ENCODE measurements at regions not wholly inside any gene's neighbourhood (a gene's known extent, or its start where the extent isn't known, plus 50 kb on each side); places are given as distances from the start of the nearest gene placed in this dataset.
"Not testable (repeated sequence)": the region's sequence is repeated elsewhere in the genome, so short reads cannot be mapped to it uniquely, and the experiment has no call there.

DNA sequence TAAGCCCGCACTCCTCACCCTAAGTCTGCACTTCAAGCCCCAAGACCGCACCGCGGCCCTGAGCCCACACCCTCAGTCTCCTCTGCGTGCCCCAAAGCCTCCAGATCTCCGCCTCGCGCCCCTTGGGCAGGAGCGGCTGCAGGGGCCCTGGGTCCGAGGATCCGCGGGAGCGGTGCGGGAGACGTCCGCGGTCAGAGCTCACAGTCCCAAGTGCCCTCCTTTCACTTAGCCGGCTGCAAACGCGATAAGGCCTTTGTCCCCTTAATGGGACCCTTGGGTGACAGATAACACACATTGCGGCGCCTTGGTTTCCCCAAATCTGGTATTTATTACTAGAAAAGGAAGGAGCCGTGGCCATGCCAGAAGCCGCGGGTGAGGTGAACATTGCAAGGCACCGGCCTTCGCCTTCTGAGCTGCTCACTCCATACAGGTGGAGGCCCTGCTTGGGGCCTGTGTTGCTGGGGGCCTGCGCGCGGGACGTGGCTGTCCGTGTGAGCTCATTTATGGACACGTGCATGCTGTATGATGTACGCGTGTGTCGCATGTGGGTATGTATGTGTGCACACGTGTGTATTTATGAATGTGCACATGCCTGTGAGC, 178.9 kb downstream of the OR4M2 start:
- DNase-seq = peak in 1 of 9 donors; percentile 6
- H3K9me3 Mint-ChIP-seq; H3K4me3 ChIP-seq (ENCODE audit: low read length); H3K27me3 ChIP-seq (ENCODE audit: control insufficient read depth in 2 of 2, insufficient read depth in 2 of 2, low read length in 2 of 2); H3K27ac ChIP-seq (ENCODE audit: low read depth, low read length); H3K9me3 ChIP-seq (ENCODE audit: control insufficient read depth in 2 of 3, low read length in 3 of 3); H3K36me3 Mint-ChIP-seq; intact Hi-C loops (cut with micrococcal nuclease); CTCF ChIA-PET; ATAC-seq; POLR2A ChIA-PET; H3K36me3 ChIP-seq (ENCODE audit: control insufficient read depth in 2 of 3, insufficient read depth in 3 of 3, low read length in 3 of 3): not testable (repeated sequence)
- Mint-ChIP-seq H3K4me3 (peak overlapping the region in 8 of 10 donors; percentile 51 to 80 (median 66)), H3K27me3 (peaks cover 9 to 57% (median 39%) of the 10 kb centered on the region in 5 donors), H3K27ac (peak overlapping the region in 1 of 9 donors; percentile 57), H3K4me1 (peaks cover 23 to 43% (median 30%) of the 10 kb centered on the region in 7 donors)
- peaks cover 16 to 30% of the 10 kb centered on the region in 2 donors for H3K4me1 ChIP-seq (ENCODE audit: control insufficient read depth in 2 of 2, insufficient read depth in 2 of 2, low read length in 2 of 2)

DNA sequence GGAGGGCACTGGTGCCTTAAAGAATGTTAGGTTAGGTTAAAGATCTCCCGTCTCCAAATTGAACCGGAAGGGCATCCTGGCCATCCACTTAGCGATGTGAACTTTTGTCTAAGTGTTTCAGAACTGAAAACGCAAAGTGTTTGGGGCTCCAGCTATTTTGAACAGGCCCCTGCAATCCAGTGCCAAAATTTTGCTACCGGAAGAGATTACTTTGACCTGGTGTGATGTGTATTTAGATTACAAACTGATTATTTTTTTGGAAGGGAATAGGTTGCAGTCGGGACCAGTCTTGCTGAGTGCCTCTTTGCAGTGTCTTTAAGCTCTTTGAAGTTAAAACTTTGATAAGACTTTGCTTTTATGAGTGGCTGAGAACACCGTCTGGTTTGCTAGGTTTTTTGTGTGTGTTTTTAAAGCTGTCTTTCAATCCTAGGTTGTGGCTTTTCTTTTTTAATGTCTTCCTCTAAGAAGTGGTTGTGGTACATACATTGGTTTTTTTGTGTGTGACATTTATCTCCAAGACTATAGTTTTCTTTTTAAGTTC, 179.6 kb downstream of the OR4M2 start:
- Mint-ChIP-seq H3K27me3 (peaks cover 9 to 50% (median 32%) of the 10 kb centered on the region in 5 donors), H3K4me1 (peaks cover 17 to 36% (median 25%) of the 10 kb centered on the region in 7 donors), H3K4me3 (peak overlapping the region; percentile 38 to 80 (median 65)), H3K9me3 (peaks cover 0 to 2% (median 0%) of the 10 kb centered on the region in 11 donors), H3K27ac (peak overlapping the region in 6 of 9 donors; percentile 0 to 54 (median 8)), H3K36me3 (no peaks in the 10 kb centered on the region)
- peak in 6 of 9 donors; percentile 23 to 71 (median 58) for DNase-seq
- Histone ChIP-seq H3K27ac (ENCODE audit: low read depth, low read length) (no peak overlapping the region), H3K36me3 (ENCODE audit: control insufficient read depth in 2 of 3, insufficient read depth in 3 of 3, low read length in 3 of 3) (no peaks in the 10 kb centered on the region), H3K9me3 (ENCODE audit: control insufficient read depth in 2 of 3, low read length in 3 of 3) (no peaks in the 10 kb centered on the region), H3K4me3 (ENCODE audit: low read length) (no peak overlapping the region), H3K4me1 (ENCODE audit: control insufficient read depth in 2 of 2, insufficient read depth in 2 of 2, low read length in 2 of 2) (peaks cover 19 to 30% of the 10 kb centered on the region in 2 donors), H3K27me3 (ENCODE audit: control insufficient read depth in 2 of 2, insufficient read depth in 2 of 2, low read length in 2 of 2) (no peaks in the 10 kb centered on the region)
- ATAC-seq = peak; percentile 55
- POLR2A ChIA-PET = interaction anchor here (0.6 kb wide), 1 partner anchor 779 kb away, joined by 3 read pairs; no protein-coding TSS in a partner anchor
- CTCF ChIA-PET = no interaction called here
- intact Hi-C loops (cut with micrococcal nuclease) = no loop called here

DNA sequence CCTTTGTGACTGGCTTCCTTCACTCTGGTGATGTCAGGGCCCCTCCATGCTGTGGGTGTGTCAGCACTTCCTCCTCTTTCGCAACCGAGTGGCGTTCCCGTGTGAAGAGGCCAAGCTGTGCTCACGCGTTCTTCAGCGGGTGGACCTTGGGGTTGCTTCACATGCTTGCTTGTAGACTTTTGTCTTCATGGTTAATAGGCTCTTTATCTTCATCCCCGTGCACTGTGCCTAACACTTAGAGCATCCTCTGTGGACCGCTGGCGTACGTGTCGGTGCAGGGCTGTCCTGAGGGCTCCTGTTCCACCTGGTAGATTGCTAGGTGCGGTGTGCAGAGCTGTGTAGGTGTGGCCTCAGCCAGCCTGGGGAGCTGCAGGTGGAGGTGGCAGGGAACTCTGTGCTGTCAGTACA, 182.3 kb downstream of the OR4M2 start:
- no peak overlapping the region for H3K27ac ChIP-seq (ENCODE audit: low read depth, low read length)
- H3K4me3 ChIP-seq (ENCODE audit: low read length) = no peak overlapping the region
- Mint-ChIP-seq H3K4me3 (no peak overlapping the region), H3K4me1 (peaks cover 16 to 29% (median 22%) of the 10 kb centered on the region in 7 donors), H3K27ac (no peak overlapping the region), H3K9me3 (no peaks in the 10 kb centered on the region), H3K27me3 (peaks cover 0 to 26% (median 10%) of the 10 kb centered on the region in 5 donors), H3K36me3 (no peaks in the 10 kb centered on the region)
- intact Hi-C loops (cut with micrococcal nuclease) = no loop called here
- ChIA-PET CTCF (no interaction called here), POLR2A (no interaction called here)
- DNase-seq (peak in 1 of 9 donors; percentile 36), ATAC-seq (peak; percentile 80)
- H3K9me3 ChIP-seq (ENCODE audit: control insufficient read depth in 2 of 3, low read length in 3 of 3) = no peaks in the 10 kb centered on the region
- no peaks in the 10 kb centered on the region for H3K36me3 ChIP-seq (ENCODE audit: control insufficient read depth in 2 of 3, insufficient read depth in 3 of 3, low read length in 3 of 3)
- no peaks in the 10 kb centered on the region for H3K27me3 ChIP-seq (ENCODE audit: control insufficient read depth in 2 of 2, insufficient read depth in 2 of 2, low read length in 2 of 2)
- H3K4me1 ChIP-seq (ENCODE audit: control insufficient read depth in 2 of 2, insufficient read depth in 2 of 2, low read length in 2 of 2) = peaks cover 26 to 40% of the 10 kb centered on the region in 2 donors

DNA sequence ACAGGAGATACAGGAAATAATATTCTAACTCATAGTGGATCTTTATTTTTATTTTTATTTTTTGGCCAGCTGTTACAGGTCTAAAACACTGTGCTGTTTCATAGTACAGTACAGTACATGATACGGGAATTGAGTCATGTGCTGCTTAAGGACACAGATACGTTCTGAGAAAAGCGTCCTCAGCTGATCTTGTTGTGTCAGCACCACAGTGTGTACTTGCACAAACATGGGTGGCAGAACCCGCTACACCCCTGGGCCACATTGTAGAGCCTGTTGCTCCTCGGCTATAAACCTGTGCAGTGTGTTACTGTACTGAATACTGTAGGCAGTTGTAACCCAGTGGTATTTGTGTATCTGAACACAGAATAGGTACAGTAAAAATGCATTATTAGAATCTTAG, 183.4 kb downstream of the OR4M2 start:
- Histone ChIP-seq H3K4me1 (ENCODE audit: control insufficient read depth in 2 of 2, insufficient read depth in 2 of 2, low read length in 2 of 2) (peaks cover 26 to 40% of the 10 kb centered on the region in 2 donors), H3K27ac (ENCODE audit: low read depth, low read length) (no peak overlapping the region), H3K36me3 (ENCODE audit: control insufficient read depth in 2 of 3, insufficient read depth in 3 of 3, low read length in 3 of 3) (no peaks in the 10 kb centered on the region), H3K4me3 (ENCODE audit: low read length) (no peak overlapping the region), H3K27me3 (ENCODE audit: control insufficient read depth in 2 of 2, insufficient read depth in 2 of 2, low read length in 2 of 2) (no peaks in the 10 kb centered on the region), H3K9me3 (ENCODE audit: control insufficient read depth in 2 of 3, low read length in 3 of 3) (no peaks in the 10 kb centered on the region)
- CTCF ChIA-PET = no interaction called here
- DNase-seq (no peak), ATAC-seq (no peak)
- H3K9me3 Mint-ChIP-seq = no peaks in the 10 kb centered on the region
- peaks cover 0 to 23% (median 10%) of the 10 kb centered on the region in 5 donors for H3K27me3 Mint-ChIP-seq
- POLR2A ChIA-PET = no interaction called here
- peaks cover 16 to 27% (median 22%) of the 10 kb centered on the region in 7 donors for H3K4me1 Mint-ChIP-seq
- intact Hi-C loops (cut with micrococcal nuclease) = no loop called here
- no peak overlapping the region for H3K27ac Mint-ChIP-seq
- no peaks in the 10 kb centered on the region for H3K36me3 Mint-ChIP-seq
- no peak overlapping the region for H3K4me3 Mint-ChIP-seq

DNA sequence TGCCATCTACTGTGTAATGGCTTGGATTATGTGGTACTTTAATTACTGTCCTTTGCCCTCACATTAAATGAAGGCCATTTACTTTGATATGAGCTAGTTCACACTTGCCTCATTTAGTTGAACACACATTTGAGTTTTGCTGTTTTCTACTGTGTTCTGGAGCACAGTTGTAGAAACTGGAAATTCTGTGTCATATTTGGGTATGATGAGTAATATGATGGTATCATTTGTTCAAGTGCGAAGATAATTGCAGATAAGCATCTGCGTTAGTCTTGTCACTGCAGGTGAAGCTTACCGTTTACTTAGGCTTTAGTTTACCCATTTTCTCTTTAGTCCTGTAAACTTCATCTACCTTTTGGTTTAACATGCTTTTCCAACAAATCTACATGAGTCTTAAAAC, 183.9 kb downstream of the OR4M2 start:
- H3K4me1 Mint-ChIP-seq = peaks cover 16 to 23% (median 22%) of the 10 kb centered on the region in 7 donors
- H3K9me3 Mint-ChIP-seq; ATAC-seq; H3K27ac ChIP-seq (ENCODE audit: low read depth, low read length); H3K27me3 ChIP-seq (ENCODE audit: control insufficient read depth in 2 of 2, insufficient read depth in 2 of 2, low read length in 2 of 2); H3K36me3 ChIP-seq (ENCODE audit: control insufficient read depth in 2 of 3, insufficient read depth in 3 of 3, low read length in 3 of 3); H3K36me3 Mint-ChIP-seq; CTCF ChIA-PET; intact Hi-C loops (cut with micrococcal nuclease); H3K4me3 Mint-ChIP-seq; H3K9me3 ChIP-seq (ENCODE audit: control insufficient read depth in 2 of 3, low read length in 3 of 3); H3K27ac Mint-ChIP-seq; POLR2A ChIA-PET; DNase-seq; H3K4me3 ChIP-seq (ENCODE audit: low read length): not testable (repeated sequence)
- peaks cover 26 to 40% of the 10 kb centered on the region in 2 donors for H3K4me1 ChIP-seq (ENCODE audit: control insufficient read depth in 2 of 2, insufficient read depth in 2 of 2, low read length in 2 of 2)
- peaks cover 0 to 22% (median 8%) of the 10 kb centered on the region in 5 donors for H3K27me3 Mint-ChIP-seq

DNA sequence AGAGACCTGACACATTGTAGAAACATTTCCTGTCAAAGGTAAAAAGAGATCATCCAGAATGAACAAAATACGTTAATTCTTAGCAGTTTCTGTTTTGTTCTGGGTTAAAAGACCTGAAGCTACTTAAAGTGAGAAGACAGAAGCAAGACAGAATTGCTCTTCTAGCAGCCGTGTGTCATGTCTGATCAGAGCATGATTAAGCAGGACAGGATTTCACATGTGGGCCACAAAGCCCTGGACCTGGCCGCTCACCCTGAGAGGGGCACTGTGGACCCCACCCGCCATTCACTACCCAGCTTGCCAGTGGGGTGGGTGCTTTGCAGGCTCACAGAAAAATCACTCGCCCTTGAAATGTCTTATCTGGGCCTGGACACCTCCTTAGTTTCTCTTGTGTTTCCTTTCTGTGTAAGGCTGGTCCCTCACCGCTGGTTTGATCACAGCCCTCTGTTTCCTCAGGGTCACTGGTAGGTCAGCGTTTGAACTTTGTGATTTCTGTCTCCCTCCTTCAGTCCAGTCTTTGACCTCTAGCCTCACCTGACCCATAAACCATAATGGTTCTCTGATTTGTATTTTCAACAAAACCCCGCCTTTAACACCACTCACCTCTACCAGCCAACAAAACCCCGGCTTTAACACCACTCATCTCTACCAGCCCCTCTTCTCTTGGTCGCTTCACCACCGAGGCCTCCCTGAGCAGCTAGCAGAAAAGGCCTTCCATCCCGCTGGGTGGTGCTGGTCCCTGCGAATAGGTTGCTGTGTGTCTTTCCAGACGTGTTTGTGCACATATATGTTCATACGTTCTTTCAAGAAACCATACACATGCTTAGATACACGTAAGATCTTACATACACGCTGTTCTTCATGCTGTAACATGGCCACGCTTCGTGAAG, 185.0 kb downstream of the OR4M2 start:
- Histone ChIP-seq H3K9me3 (ENCODE audit: control insufficient read depth in 2 of 3, low read length in 3 of 3) (no peaks in the 10 kb centered on the region), H3K4me1 (ENCODE audit: control insufficient read depth in 2 of 2, insufficient read depth in 2 of 2, low read length in 2 of 2) (peaks cover 17 to 40% of the 10 kb centered on the region in 2 donors), H3K27me3 (ENCODE audit: control insufficient read depth in 2 of 2, insufficient read depth in 2 of 2, low read length in 2 of 2) (no peaks in the 10 kb centered on the region), H3K27ac (ENCODE audit: low read depth, low read length) (peak overlapping the region; percentile 15), H3K36me3 (ENCODE audit: control insufficient read depth in 2 of 3, insufficient read depth in 3 of 3, low read length in 3 of 3) (no peaks in the 10 kb centered on the region), H3K4me3 (ENCODE audit: low read length) (no peak overlapping the region)
- Mint-ChIP-seq H3K9me3 (no peaks in the 10 kb centered on the region), H3K4me3 (no peak overlapping the region), H3K27me3 (peaks cover 0 to 12% (median 5%) of the 10 kb centered on the region in 5 donors), H3K36me3 (no peaks in the 10 kb centered on the region), H3K27ac (no peak overlapping the region), H3K4me1 (peaks cover 6 to 13% (median 12%) of the 10 kb centered on the region in 7 donors)
- DNase-seq (peak in 5 of 9 donors; percentile 10 to 44 (median 28)), ATAC-seq (peak; percentile 33)
- CTCF ChIA-PET = no interaction called here
- intact Hi-C loops (cut with micrococcal nuclease) = no loop called here
- POLR2A ChIA-PET = no interaction called here
